Cardiac fibroblast (primary cell): ENCODE measurements at regions not wholly inside any gene's neighbourhood (a gene's known extent, or its start where the extent isn't known, plus 50 kb on each side); places are given as distances from the start of the nearest gene placed in this dataset.
"Not testable (repeated sequence)": the region's sequence is repeated elsewhere in the genome, so short reads cannot be mapped to it uniquely, and the experiment has no call there.

ENCODE experiments used
- DNase-seq, 2 donors: peaks; one replicate each; pipeline versions ENCODE4 v3.0.0 to v3.0.0-alpha.2; 2010; ENCODE audit warnings: low read depth in 2 of 2
- H3K4me3 ChIP-seq, 2 donors: replicated peaks in 1 of 2; 1 replicate in 1 of 2; 2 replicates in 1 of 2; pipeline ENCODE4 v1.5.1; 2011; ENCODE audit warnings: low read depth in 2 of 2, low read length in 2 of 2, mild to moderate bottlenecking in 2 of 2, moderate library complexity in 1 of 2
- CTCF ChIP-seq: IDR thresholded peaks from one replicate; pipeline ENCODE4 v1.5.1; 2011; ENCODE audit warnings: low read depth, mild to moderate bottlenecking, low read length, inconsistent platforms

GRCh38 chr9:80775530-80775929 lies 913.8 kb downstream of the TLE1 start:
- peak in 1 of 2 donors; percentile 1 for DNase-seq
- no peak overlapping the region for H3K4me3 ChIP-seq
- TF ChIP-seq CTCF = no peak

GRCh38 chr9:80771555-80772347 lies 917.6 kb downstream of the TLE1 start:
- TF ChIP-seq CTCF = no peak
- H3K4me3 ChIP-seq = no peak overlapping the region
- no peak for DNase-seq

GRCh38 chr9:80763536-80763935 lies 925.8 kb downstream of the TLE1 start:
- TF ChIP-seq CTCF = no peak
- DNase-seq = no peak
- H3K4me3 ChIP-seq = no peak overlapping the region

- no peak overlapping the region for H3K4me3 ChIP-seq
- TF ChIP-seq CTCF = no peak
- no peak for DNase-seq
Observed at GRCh38 chr9:80755586-80755985, 933.8 kb downstream of the TLE1 start.

GRCh38 chr9:80747056-80747455 lies 942.3 kb downstream of the TLE1 start:
- H3K4me3 ChIP-seq, DNase-seq: not testable (repeated sequence)

- no peak for DNase-seq
- H3K4me3 ChIP-seq = no peak overlapping the region
- TF ChIP-seq CTCF = no peak
Observed at GRCh38 chr9:80732506-80732905, 956.8 kb downstream of the TLE1 start.

- DNase-seq = no peak
- TF ChIP-seq CTCF = no peak
- no peak overlapping the region for H3K4me3 ChIP-seq
Observed at GRCh38 chr9:80720579-80720978, 968.8 kb downstream of the TLE1 start.
